H54 (cell line): ENCODE measurements at regions not wholly inside any gene's neighbourhood (a gene's known extent, or its start where the extent isn't known, plus 50 kb on each side); places are given as distances from the start of the nearest gene placed in this dataset.

Source experiments
- DNase-seq: peaks from one replicate; pipeline ENCODE4 v3.0.0; 2011; ENCODE audit warnings: low spot score, mixed read lengths; ENCODE audit not compliant: insufficient read length
- FAIRE-seq: peaks from 3 replicates; lab custom pipeline; 2011; peaks lifted over from hg19 to GRCh38; lab: Jason Lieb, UNC
- POLR2A ChIP-seq: IDR thresholded peaks from 2 replicates; pipeline ENCODE4 v1.6.1; 2011; ENCODE audit warnings: low read depth, mild to moderate bottlenecking, low read length

GRCh38 chr1:50358962-50359361 is 64.3 kb downstream of the DMRTA2 start:
- no peak for TF ChIP-seq POLR2A
- DNase-seq: no peak
- no peak for FAIRE-seq

- no peak for FAIRE-seq
- no peak for TF ChIP-seq POLR2A
- DNase-seq: no peak
These were observed 66.1 kb downstream of the DMRTA2 start for GRCh38 chr1:50357186-50357585.

- DNase-seq (no peak), FAIRE-seq (no peak)
- TF ChIP-seq POLR2A: no peak
These were observed 68.4 kb downstream of the DMRTA2 start for GRCh38 chr1:50354813-50355212.

- FAIRE-seq: no peak
- no peak for DNase-seq
- TF ChIP-seq POLR2A: no peak
These were observed 70.8 kb downstream of the DMRTA2 start for GRCh38 chr1:50352428-50352827.

GRCh38 chr1:50350868-50351267 is 72.4 kb downstream of the DMRTA2 start:
- TF ChIP-seq POLR2A: no peak
- no peak for FAIRE-seq
- no peak for DNase-seq

- FAIRE-seq (no peak), DNase-seq (no peak)
- no peak for TF ChIP-seq POLR2A
These were observed 72.8 kb downstream of the DMRTA2 start for GRCh38 chr1:50350421-50350820.

GRCh38 chr1:50349242-50349565 is 74.0 kb downstream of the DMRTA2 start:
- FAIRE-seq (no peak), DNase-seq (no peak)
- no peak for TF ChIP-seq POLR2A

- FAIRE-seq: peak; percentile 30
- peak; percentile 70 for DNase-seq
- TF ChIP-seq POLR2A: no peak
These were observed 74.6 kb downstream of the DMRTA2 start for GRCh38 chr1:50348449-50349241.

- DNase-seq (no peak), FAIRE-seq (no peak)
- no peak for TF ChIP-seq POLR2A
These were observed 75.3 kb downstream of the DMRTA2 start for GRCh38 chr1:50347933-50348332.

- DNase-seq: no peak
- no peak for TF ChIP-seq POLR2A
- FAIRE-seq: no peak
These were observed 76.6 kb downstream of the DMRTA2 start for GRCh38 chr1:50346621-50347020.

GRCh38 chr1:50343323-50343722 is 79.9 kb downstream of the DMRTA2 start:
- DNase-seq: no peak
- FAIRE-seq: no peak
- TF ChIP-seq POLR2A: no peak

- no peak for TF ChIP-seq POLR2A
- no peak for FAIRE-seq
These were observed 80.7 kb downstream of the DMRTA2 start for GRCh38 chr1:50342525-50342924.

GRCh38 chr1:50335036-50335435 is 88.2 kb downstream of the DMRTA2 start:
- no peak for FAIRE-seq
- TF ChIP-seq POLR2A: no peak
- no peak for DNase-seq

More at GRCh38 chr1:50342525-50342924, 80.7 kb downstream of the DMRTA2 start:
- DNase-seq: no peak

GRCh38 chr1:50333595-50333974 is 89.7 kb downstream of the DMRTA2 start:
- DNase-seq (peak; percentile 84), FAIRE-seq (no peak)
- TF ChIP-seq POLR2A: no peak

GRCh38 chr1:50332941-50333594 is 90.2 kb downstream of the DMRTA2 start:
- no peak for FAIRE-seq
- TF ChIP-seq POLR2A: no peak
- DNase-seq: peak; percentile 81
